ENCODE measurements at regions not wholly inside any gene's neighbourhood (a gene's known extent, or its start where the extent isn't known, plus 50 kb on each side); places are given as distances from the start of the nearest gene placed in this dataset.

GRCh38 chr12:76241371-76241770 is 106.8 kb downstream of the BBS10 start:
- H3K4me3 ChIP-seq (ENCODE audit: low read depth in 2 of 2, low read length in 1 of 2), result no peak overlapping the region
- H3K4me1 ChIP-seq (ENCODE audit: control insufficient read depth in 1 of 2, insufficient read depth in 2 of 2, low read depth in 1 of 2, low read length in 1 of 2), result 0 out of 4 replicates have a peak, but pooled peaks cover 0 to 7% of the 10 kb centered on the region in 2 experiments
- CTCF ChIA-PET, result no interaction called here
- H3K27ac ChIP-seq (ENCODE audit: low read depth in 2 of 2, low read length in 1 of 2), result no peak overlapping the region
- peaks cover 11% of the 10 kb centered on the region for H3F3A ChIP-seq (replicated peaks; ENCODE audit: insufficient read depth)
- no peaks in the 10 kb centered on the region for H3K27me3 ChIP-seq (ENCODE audit: insufficient read depth)
- no peak overlapping the region for H3K4me2 ChIP-seq
- no peaks in the 10 kb centered on the region for H3K36me3 ChIP-seq (replicated peaks in 1 of 2; ENCODE audit: control insufficient read depth in 1 of 2, insufficient read depth in 2 of 2, low read length in 1 of 2)
- DNase-seq, result no peak
- TF ChIP-seq FOSL2 (IDR thresholded peaks at IDR 0.05; ENCODE audit: borderline replicate concordance, low read depth) (no peak), FOXJ3 (CRISPR knock-in tag; IDR thresholded peaks at IDR 0.05) (no peak), PBX3 (IDR thresholded peaks at IDR 0.05) (no peak), RXRA (IDR thresholded peaks at IDR 0.05; ENCODE audit: borderline replicate concordance, low read depth) (no peak), GATA2 (CRISPR knock-in tag; IDR thresholded peaks at IDR 0.05) (no peak), CHD2 (IDR thresholded peaks at IDR 0.05; ENCODE audit: low read length, partially characterized antibody) (no peak)
- no peaks in the 10 kb centered on the region for H3K79me2 ChIP-seq (ENCODE audit: insufficient read depth)
- H3K9me2 ChIP-seq, result no peaks in the 10 kb centered on the region
- POLR2A ChIA-PET, result no interaction called here
- no peaks in the 10 kb centered on the region for H3K9me3 ChIP-seq
- no peaks in the 10 kb centered on the region for H4K20me1 ChIP-seq (ENCODE audit: insufficient read depth)
- H3K9ac ChIP-seq, result no peak overlapping the region
- WGBS (ENCODE audit: low lambda C conversion rate), result 91% methylated on average over 1 of the region's 1 CpG
- H2AFZ ChIP-seq (ENCODE audit: low read depth), result no peak overlapping the region

GRCh38 chr12:76240281-76240680 is 107.9 kb downstream of the BBS10 start:
- CTCF ChIA-PET, result no interaction called here

More at GRCh38 chr12:76240281-76240680, 107.9 kb downstream of the BBS10 start:
- Histone ChIP-seq H3K4me1 (ENCODE audit: control insufficient read depth in 1 of 2, insufficient read depth in 2 of 2, low read depth in 1 of 2, low read length in 1 of 2) (0 out of 4 replicates have a peak, but pooled peaks cover 0 to 8% of the 10 kb centered on the region in 2 experiments), H3K27me3 (ENCODE audit: insufficient read depth) (no peaks in the 10 kb centered on the region), H3K9ac (no peak overlapping the region), H3K4me2 (no peak overlapping the region), H3K36me3 (replicated peaks in 1 of 2; ENCODE audit: control insufficient read depth in 1 of 2, insufficient read depth in 2 of 2, low read length in 1 of 2) (no peaks in the 10 kb centered on the region), H3K4me3 (ENCODE audit: low read depth in 2 of 2, low read length in 1 of 2) (no peak overlapping the region), H3K79me2 (ENCODE audit: insufficient read depth) (no peaks in the 10 kb centered on the region), H3K9me2 (no peaks in the 10 kb centered on the region), H3K27ac (ENCODE audit: low read depth in 2 of 2, low read length in 1 of 2) (no peak overlapping the region), H4K20me1 (ENCODE audit: insufficient read depth) (no peaks in the 10 kb centered on the region), H3F3A (replicated peaks; ENCODE audit: insufficient read depth) (peaks cover 11% of the 10 kb centered on the region), H3K9me3 (no peaks in the 10 kb centered on the region), H2AFZ (ENCODE audit: low read depth) (no peak overlapping the region)
- TF ChIP-seq FOXM1 (IDR thresholded peaks at IDR 0.05; ENCODE audit: low read depth), result no peak
- no peak for TF ChIP-seq PBX3 (IDR thresholded peaks at IDR 0.05)
- TF ChIP-seq RXRA (IDR thresholded peaks at IDR 0.05; ENCODE audit: borderline replicate concordance, low read depth), result no peak
- no peak for TF ChIP-seq TAF1 (IDR thresholded peaks at IDR 0.05; ENCODE audit: borderline replicate concordance, low read depth, low read length)
- TF ChIP-seq EZH2phosphoT487 (IDR thresholded peaks at IDR 0.05; ENCODE audit: borderline replicate concordance, low read depth), result no peak
- TF ChIP-seq GATA2 (CRISPR knock-in tag; IDR thresholded peaks at IDR 0.05), result no peak
- TF ChIP-seq EP300 (IDR thresholded peaks at IDR 0.05; ENCODE audit: borderline replicate concordance in 1 of 2, low read depth in 1 of 2, low read length in 1 of 2), result no peak
- WGBS (ENCODE audit: low lambda C conversion rate), result 85% methylated on average over 5 of the region's 6 CpGs
- POLR2A ChIA-PET, result no interaction called here
- DNase-seq, result no peak
